NCI-H69 (cell line): ENCODE measurements at regions not wholly inside any gene's neighbourhood (a gene's known extent, or its start where the extent isn't known, plus 50 kb on each side); places are given as distances from the start of the nearest gene placed in this dataset.
A peak's percentile ranks its signal among the peaks of the same experiment; 100 is the strongest.
"Not testable (repeated sequence)": the region's sequence is repeated elsewhere in the genome, so short reads cannot be mapped to it uniquely, and the experiment has no call there.

ENCODE experiments used
- DNase-seq: peaks from one replicate; lab custom pipeline; 2025; lab: John Stamatoyannopoulos, UW

DNA sequence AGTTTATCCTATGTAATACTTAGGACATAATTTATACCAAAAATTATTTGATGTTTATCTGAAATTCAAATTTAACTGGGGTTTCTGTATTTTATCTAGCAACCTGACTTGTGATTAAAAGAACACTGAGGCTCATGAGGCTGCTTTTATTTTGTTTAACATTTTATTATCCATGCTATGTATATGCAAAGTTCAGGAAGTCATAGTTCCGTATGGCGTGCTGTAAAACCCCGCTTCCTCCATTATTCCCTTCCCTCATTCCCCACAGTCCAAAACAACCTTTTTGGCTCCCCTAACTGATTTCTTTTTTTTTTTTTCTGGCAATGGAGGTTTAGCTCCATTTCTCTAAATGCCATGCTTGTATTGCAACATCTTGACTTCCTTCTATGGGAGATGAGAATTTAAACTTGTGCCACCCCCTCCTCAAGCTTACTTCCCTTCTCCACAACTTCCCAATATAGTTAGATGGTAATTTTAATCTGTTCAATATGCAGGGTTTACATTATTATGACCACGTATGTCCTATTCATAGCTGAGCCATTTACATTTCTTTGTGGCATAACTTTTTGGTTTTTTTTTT, 138.0 kb upstream of the DNAH14 start:
- DNase-seq, result no peak

DNA sequence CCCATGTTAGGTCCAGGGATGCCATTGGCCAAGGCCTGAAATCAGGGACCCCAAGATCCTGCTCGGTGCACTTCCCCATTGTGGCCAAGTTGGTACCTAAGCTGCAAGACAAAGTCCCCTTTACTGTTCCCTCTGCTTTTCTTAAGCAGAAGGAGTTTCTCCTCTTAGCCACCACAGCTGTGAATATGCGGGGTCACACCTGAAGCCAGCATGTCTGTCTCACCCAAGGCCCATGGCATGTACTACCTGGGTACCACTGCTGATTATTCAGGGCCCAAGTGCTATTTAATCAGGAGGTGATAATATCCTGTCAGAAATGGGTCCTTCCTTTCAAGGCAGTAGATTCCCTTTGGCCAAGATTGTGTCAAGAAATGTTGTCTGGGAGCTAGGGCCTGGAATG, 133.9 kb upstream of the DNAH14 start:
- no peak for DNase-seq

DNA sequence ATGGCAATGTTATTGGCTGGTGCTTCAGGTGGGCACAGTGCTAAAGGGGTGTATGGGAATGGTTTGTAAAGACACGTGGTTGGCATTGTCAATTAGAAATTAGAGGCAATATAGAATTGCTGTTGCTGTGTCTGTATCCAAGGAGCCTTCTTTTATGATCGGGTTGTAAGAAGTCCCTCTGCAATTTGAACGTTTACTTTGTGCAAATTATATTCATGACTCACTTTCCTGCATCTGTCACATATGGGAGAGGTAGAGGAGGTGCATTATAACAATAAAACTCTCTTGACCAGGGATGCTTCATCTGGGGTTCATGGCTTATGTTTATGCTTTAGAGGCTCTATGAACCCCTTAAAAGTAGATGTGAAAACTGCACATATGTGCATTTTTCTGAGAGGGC, 130.4 kb upstream of the DNAH14 start:
- peak; percentile 20 for DNase-seq

GRCh38 chr1:224800486-224801119, 128.9 kb upstream of the DNAH14 start:
- DNase-seq, result no peak

GRCh38 chr1:224801844-224802490, 127.5 kb upstream of the DNAH14 start:
- no peak for DNase-seq

DNA sequence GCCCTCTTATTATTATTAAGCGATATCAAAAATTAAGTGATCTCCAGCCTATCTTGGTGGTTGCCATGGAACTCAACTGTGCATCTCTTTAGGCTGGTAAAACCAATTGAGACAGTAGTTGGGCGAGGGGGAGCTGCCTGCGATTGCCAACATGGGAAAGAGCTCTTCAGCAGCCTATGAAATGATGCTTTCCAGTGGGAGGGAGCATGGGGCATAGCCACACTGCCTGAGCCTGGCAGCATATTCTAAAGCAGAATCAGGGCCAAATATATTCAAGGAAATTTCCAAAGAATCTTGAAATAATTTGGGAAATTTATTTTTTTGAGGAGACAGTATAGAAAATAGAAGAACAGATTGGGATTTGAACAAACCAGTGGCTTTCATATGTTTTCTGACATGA, 126.9 kb upstream of the DNAH14 start:
- DNase-seq, result no peak

GRCh38 chr1:224804220-224804619, 125.3 kb upstream of the DNAH14 start:
- no peak for DNase-seq

DNA sequence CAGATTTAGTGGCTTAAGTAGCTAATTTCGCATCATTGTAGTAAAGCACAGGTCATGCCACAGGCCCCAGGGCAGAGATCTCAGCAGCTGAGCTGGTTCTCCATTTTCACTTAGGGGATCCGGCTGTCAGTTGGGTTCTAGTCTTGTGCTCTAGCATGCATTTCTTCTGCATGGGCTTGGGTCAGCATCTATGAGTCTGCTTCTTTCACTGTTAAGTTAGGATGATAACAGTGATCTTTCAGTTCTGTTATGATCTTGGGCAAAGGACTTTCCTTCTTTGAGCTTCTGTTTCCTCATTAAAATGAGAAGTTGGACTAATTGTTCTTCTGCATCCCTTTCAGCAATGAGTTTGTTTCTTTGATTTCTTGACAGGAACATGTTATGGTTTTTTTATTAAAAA, 123.6 kb upstream of the DNAH14 start:
- DNase-seq, result no peak

- DNase-seq, result no peak
Measured at GRCh38 chr1:224809137-224809536, 120.3 kb upstream of the DNAH14 start.

DNA sequence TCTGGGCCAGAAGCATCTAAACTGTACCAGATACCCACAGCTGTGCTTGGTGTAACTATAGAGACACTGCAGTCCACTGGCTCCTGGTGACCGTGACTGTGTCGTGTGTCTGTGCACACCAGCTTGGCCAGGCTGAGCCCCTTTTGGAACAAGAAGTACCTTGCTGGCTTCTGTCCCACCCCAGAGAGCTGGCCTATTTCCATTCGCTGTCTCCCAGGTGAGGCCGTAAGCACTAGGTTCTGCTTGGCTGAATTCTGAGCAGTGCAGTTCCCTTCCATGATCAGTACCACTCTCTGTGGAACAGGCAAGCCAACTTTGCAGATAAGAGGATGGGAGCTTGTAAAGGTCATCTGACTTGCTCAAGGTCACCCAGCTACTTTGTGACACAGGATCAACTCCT, 119.9 kb upstream of the DNAH14 start:
- no peak for DNase-seq

GRCh38 chr1:224811564-224811963, 117.9 kb upstream of the DNAH14 start:
- DNase-seq, result no peak

GRCh38 chr1:224815647-224816046, 113.8 kb upstream of the DNAH14 start:
- no peak for DNase-seq

- no peak for DNase-seq
Measured at GRCh38 chr1:224816062-224816461, 113.4 kb upstream of the DNAH14 start.

DNA sequence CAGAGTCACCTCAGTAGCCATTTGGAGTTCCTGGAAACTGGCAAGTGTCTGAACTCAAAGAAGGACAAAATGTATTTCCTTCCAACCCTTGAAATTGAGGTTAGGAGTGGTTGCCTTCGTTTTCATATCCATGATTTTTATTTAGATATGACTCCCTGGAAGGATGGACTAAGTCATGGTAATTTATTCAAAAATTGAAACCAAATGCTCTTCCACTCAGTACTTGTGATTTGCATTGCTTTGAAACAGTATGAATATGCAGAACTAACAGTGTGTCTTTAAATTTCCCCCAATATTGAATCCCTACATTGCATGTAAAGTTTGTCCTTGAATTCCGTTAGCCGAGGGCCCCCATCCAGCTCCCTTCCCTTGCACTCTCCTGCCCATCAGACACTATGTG, 112.1 kb upstream of the DNAH14 start:
- DNase-seq, result no peak

DNA sequence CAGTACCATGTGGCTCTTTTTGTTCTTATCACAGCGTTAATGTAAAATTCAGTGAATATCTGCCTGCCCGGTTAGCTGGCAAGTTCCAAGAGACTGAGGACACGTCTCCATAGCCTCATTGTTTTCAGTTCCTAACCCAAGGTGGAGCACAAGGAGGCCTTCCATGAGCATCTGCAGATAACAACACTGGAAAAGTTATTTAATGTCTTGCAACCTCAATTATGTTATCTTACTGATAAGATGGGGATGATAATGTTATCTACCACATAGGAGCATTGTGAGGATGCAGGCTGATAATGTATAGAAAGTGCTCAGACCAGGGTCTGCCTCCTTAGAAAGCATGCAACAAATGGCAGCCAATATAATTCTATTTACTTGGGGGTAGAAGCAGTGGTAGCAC, 109.6 kb upstream of the DNAH14 start:
- DNase-seq, result no peak

DNA sequence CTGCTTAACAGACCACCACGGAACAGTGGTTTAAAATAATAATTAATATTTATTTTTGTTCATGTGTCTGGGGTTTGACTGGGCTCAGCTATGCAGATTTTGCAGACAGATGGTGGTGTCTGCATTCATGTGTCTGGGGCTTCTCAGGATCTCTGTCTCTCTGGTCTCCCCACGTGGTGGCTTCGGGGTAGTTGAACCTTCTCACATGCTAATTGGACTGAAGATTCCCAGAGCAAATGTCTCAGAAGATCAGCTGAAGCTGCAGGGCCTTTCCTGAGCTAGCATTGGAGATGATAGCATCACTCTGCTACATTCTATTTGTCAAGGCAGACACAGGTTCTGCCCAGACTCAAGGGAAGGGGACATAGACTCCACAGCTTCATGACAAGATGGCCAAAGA, 109.1 kb upstream of the DNAH14 start:
- no peak for DNase-seq

DNA sequence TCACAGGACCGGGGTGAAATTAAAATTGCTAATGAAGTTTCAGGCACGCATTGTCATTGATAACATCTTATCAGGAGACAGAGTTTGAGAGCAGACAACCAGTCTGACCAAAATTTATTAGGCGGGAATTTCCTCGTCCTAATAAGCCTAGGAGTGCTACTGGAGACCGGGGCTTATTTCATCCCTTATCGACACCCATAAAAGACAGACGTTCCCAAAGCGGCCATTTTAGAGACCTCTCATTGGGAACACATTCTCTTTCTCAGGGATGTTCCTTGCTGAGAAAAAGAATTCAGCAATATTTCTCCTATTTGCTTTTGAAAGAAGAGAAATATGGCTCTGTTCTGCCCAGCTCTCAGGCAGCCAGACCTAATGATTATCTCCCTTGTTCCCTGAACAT, 107.7 kb upstream of the DNAH14 start:
- not testable (repeated sequence) for DNase-seq

DNA sequence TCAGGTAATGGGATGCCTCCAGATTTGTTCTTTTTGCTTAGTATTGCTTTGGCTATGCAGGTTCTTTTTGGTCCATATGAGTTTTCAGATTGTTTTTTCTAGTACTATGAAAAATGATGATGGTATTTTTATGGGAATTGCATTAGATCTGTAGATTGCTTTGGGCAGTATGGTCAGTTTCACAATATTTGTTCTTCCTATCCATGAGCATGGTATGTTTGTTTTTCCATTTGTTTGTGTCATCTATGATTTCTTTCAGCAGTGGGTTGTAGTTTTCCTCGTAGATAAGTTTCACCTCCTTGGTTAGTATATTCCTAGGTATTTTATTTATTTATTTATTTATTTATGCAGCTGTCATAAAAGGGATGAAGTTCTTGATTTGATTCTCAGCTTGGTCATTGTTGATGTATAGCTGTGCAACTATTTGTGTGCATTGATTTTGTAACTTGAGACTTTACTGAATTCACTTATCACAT, 103.9 kb upstream of the DNAH14 start:
- DNase-seq, result no peak

DNA sequence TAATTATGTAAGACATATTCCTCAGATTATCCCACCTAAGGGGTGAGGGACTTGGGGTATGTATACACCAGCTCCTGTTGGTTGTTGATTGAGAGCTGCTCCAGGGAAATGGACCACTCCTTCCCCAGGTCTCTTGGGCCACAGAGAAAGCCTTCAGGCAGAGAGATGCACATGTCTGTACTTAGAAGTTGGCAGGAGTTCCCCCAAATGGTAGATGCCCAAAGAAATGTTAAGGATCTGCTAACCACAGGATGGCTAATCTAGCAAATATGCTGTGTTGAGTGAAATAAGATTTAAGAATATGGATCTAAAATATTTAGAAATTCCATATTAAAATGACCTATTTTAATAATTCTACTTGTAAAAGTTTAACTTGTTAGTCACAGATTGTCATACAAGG, 100.8 kb upstream of the DNAH14 start:
- no peak for DNase-seq

GRCh38 chr1:224831501-224831900, 98.0 kb upstream of the DNAH14 start:
- no peak for DNase-seq

DNA sequence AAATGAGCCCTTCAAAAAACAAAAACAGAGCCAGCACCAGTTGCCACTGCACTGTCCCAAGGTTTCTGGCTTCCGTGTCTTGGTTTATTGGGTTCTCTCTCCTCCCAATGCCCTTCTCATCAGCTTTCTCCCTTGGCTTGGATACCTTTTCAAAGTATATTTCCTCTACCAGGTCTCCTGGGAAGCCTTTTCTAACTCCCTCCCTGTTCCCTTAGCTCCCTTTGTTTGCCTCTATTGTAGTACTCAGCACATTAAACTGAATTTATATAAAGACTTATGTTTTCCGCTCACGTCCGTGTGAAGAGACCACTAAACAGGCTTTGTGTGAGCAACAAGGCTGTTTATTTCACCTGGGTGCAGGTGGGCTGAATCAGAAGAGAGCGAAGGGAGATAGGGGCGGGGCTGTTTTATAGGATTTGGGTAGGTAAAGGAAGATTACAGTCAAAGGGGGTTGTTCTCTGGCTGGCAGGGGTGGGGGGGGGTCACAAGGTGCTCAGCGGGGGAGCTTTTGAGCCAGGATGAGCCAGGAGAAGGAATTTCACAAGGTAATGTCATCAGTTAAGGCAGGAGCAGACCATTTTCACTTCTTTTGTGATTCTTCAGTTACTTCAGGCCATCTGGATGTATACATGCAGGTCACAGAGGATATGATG, 89.7 kb upstream of the DNAH14 start:
- DNase-seq, result not testable (repeated sequence)

DNA sequence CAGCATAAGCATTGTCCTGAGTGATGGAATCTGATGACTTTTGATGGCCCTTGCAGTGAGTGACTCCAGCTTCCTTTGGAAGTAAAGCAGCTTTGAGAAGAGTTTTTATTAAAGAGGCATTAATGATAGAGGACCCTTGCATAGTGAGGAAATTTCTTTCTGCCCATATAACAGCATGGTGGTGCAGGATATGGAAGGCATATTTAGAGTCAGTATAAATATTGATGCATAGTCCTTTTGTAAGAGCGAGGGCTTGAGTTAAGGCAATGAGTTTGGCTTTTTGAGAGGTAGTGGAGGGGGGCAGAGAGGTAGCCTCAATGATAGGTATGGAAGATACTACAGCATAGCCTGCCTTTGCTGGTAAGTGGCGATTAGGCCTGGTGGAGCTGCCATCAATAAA, 87.7 kb upstream of the DNAH14 start:
- not testable (repeated sequence) for DNase-seq
